GM19463 (cell line): ENCODE measurements at regions not wholly inside any gene's neighbourhood (a gene's known extent, or its start where the extent isn't known, plus 50 kb on each side); places are given as distances from the start of the nearest gene placed in this dataset.
"Not testable (repeated sequence)": the region's sequence is repeated elsewhere in the genome, so short reads cannot be mapped to it uniquely, and the experiment has no call there.

Source experiments
- ATAC-seq: cut with Tn5 transposase; IDR thresholded peaks from one replicate; pipeline ENCODE4 v1.9.1; 2021; ENCODE audit warnings: mild to moderate bottlenecking, moderate library complexity; ENCODE audit not compliant: unreplicated experiment

DNA sequence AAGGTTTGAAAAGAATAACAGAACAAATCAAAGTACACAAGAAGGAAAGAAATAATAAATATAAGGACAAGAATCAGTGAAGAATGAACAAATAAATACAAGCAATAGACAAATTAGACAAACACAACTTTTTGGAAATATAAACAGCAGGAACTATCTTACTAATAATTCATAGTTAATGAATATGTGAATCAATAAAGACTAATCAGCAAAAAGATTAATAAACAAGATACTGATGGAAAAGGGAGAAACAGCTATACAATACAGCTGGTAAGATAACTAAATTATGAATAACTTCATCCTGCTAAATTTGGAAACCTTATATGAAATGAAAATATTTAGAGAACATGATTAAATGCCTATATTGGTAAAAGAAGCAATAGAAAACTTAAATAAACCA is 193.6 kb upstream of the SPRED2 start:
- ATAC-seq = no peak

DNA sequence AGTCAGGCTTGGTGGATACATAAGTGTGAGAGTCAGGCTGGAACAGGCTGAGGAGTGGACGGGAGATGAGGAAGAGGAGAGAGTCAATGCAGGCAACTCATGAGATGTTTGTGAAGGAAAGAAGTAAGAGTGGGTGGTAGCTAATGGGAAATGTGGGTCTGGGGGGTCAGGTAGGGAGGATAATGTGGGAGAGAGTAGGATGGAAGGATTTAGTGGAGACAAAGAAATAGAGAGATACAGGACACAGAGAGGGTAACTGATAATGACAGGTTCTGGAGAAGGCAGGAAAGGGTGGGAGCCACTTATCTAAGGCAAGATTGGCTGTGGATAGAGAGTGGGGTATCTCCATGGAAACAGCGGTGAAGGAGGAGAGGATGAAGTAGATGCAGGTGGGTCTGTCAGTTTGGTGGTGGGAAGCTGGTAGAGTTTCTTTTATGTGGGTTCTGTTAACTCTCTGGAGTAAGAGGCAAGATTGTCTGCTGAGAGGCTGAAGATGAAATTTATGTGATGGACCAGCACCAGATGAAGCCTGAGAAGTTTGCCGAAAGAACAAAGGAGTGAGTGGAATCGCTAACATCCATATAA is 190.6 kb upstream of the SPRED2 start:
- no peak for ATAC-seq

DNA sequence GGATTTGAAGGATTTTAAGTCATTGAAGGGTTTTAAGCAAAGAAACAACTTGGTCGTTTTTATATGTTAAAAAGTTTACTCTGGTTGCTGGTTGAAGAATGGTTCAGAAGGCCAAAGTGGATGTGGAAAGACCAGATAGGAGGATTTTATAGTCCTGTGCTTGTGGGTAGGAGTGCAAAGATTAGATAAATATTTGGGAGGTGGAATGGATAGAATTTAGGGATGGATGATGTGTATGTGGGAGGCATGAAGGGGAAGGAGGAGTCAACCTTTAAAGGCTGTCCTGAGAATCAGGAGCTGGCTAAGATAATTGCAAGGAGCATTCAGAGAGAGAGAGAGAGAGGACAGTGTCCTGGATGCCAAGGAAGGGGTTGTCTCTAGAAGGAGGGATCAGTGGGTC is 190.1 kb upstream of the SPRED2 start:
- no peak for ATAC-seq

DNA sequence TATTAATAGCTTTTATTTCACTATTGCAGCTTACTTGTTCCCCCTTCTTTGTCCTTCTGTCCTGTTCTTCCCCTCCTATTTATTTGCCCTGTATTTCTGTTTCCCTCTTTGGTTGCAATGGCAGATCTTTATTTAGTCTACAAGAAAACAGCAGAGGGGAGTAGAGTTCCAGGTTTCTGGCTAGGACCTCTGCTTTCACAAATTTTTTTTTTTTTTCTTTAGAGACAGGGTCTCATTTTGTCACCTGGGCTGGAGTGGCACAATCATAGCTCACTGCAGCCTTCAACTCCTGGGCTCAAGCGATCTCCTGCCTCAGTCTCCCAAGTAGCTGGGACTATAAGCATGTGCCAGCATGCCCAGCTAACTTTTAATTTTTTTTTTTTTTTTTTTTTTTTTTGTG is 188.1 kb upstream of the SPRED2 start:
- no peak for ATAC-seq

DNA sequence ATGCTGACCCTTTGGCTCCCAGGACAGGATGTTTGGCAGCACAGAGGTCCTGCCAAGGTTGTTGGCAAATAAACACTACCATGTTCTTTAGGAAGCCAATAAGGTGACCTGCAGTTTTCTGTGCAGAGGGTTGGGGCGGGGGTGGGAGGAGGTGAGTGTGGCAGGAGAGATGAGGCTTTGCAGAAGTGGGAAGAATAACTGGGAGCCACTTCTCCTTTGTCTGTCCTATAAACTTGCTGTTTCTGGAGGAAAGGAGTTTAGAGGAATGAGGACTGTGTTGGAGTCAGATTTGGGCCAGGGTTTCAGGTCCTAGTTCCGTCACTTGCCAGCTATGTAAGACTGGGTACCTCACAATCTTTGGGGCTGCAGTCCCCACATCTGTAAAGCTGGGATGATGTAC is 187.6 kb upstream of the SPRED2 start:
- no peak for ATAC-seq

DNA sequence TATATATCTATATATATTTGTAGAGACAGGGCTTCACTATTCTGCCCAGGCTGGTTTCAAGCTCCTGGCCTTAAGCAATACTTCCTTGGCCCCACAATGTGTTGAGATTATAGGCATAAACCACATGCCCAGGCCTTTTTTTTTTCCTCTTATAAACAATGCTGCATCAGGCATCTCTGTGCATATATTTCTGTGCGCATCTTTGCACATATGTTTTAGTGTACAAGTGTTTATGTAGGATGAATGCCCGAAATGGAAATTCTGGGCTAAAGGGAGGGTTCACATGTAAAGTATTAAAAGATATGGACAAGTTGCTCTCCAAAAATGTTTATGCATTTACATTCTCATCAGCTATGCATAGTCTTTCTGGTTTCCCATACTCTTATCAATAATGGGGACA is 183.2 kb upstream of the SPRED2 start:
- ATAC-seq = no peak

DNA sequence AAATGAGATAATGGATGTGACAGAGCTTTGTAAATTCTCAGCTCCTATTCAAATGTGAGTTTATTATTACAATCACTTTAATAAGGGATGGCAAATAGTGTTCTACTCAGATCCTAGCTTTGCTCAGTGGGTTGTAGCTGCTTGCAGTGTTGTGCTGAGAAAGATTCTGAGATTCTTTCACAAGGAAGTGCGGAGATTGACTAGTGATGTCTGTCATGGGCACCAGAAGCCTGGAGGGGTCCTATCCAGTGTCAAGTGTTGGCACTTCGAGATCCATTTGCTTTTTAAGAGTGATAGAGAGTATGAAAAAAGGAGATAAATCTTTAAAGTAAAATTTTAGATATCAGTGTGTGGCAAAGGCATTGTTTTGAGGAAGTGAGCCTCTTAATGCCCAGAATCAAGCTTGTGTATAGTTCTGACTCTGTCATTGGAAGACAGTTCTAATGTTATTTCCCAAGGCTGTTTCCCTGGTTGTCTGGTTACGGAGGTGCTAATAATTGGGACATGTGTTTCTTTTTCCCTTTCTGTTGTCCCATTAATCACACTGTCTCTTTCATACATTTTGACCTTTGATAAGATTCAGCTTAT is 181.7 kb upstream of the SPRED2 start:
- ATAC-seq = no peak

DNA sequence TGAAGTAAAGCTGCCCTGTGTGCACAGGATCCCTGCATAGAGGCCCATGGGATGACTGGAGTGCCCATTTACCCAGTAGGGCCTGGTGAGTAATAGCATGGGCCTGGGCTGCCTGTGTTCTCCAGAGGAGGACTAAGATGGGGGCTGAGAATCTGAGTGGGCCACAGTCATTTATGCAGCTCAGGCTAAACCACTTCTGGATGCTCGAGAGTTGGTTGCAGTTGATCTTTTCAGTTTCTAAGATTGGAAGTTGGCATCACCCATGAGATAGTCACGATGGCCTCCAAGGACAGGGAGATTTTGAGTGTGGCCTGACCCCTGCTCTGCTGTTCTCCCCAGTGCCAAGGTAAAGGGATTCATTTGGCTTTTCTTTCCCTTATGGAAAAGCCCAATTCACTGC is 179.1 kb upstream of the SPRED2 start:
- no peak for ATAC-seq

DNA sequence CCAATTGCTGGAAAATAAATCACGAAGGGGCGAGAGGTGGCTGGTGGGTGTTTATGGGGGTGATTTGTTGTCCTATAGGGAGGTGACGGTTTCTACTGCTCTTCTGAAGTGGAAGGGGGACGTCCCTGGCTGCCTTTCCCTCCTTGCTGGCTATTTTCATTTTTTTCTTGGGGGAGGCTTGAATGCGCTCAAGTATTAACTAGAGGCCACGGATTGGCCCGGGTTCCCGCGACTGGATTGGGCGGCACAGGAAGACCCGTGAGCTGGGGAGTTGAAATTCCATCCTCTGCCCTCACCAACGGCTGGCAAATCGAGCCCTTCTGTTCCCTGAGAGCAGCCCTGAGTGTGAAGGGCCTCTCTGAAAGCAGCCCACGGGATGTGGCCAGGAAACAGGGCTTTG is 176.5 kb upstream of the SPRED2 start:
- no peak for ATAC-seq

DNA sequence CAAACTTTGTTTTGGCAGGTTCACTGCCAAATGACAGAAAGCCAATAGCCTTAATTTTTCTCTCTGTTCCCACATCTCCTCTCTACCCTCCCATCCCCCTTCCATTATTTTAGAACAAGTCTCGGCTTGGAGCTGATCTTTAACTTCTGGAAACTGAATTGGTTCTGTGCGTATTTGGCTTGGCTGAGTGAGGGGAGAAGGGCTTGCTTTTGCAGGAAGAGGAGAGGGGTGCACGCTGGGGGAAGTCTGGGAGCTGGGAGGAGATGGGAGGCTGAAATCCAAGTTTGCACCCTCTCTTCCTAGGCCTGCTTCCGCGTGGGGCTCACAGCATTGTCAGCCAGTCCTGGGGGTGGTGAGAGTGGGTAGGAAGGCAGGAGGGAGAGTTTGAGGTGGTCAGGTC is 176.1 kb upstream of the SPRED2 start:
- ATAC-seq = no peak

DNA sequence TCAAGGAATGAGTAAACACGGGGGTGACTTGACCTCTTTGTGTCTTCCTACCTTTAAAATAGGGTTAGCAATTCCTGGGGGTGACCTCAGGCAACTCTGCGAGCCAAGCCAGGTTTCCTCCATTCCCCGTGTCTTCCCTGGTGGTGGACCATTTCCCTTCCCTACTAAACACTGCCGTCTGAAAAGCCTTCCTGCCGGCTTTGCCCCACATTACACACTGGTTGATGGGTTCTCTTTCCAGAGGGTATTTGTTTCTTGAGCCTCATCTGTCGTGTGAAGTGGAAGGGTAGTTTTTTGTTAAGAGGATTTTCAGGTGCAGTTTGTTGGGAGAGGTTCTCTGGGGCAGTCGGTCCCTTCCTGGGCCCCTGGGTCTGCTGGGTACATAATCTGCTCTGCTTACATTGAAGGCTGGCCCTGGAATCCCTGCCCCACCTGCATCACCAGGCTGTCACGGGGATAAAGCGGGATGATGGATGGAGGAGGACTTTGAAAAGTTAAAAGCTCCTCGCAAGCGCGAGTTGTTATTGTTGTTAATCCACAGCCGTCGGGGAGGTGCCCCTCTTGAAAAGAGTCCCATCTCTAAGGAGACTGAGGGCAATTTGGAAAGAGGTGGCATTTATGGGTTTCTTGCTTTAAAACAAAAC is 175.4 kb upstream of the SPRED2 start:
- no peak for ATAC-seq

DNA sequence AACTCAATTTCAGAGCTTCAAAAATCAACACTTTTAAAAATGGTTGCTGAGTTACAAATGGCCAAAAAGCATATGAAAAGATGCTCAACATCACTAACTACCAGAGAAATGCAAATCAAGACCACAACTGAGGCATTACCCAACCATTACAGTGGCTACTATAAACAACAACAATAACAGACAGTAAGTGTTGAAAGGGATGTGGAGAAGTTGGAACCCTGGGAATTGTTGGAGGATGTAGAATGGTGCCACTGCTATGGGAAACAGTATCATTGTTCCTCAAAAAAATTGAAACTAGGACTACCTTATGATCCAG is 173.3 kb upstream of the SPRED2 start:
- no peak for ATAC-seq

DNA sequence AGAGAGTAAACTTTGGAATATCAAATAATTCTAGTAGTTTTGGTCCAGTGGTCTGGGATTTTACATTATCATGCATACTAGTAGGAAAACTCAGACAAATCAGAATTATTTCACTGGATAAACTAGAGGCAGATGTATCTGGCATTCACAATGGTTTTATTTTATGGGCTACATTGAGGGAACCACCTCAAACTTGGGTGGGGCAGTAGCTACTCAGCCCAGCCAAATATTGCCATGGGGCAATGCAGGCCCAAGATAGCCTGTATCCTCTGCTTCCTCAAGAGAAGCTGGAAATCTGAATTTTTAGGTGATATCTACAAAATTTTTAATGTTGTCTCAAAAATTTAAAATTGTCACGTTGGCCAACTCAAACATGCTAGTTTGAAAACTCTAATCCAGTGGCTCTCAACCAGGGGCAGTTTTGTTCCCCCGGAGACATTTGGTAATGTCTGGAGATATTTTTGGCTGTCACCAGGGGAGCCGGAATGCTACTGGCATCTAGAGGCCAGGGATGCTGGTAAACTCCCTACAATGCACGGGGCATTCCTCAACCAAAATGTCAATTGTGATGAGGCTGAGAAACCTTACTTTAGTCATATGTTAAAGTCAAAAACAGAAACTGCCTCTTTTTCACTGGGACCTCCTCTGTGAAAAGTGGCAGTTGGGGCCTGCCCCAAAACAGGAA is 172.8 kb upstream of the SPRED2 start:
- no peak for ATAC-seq

DNA sequence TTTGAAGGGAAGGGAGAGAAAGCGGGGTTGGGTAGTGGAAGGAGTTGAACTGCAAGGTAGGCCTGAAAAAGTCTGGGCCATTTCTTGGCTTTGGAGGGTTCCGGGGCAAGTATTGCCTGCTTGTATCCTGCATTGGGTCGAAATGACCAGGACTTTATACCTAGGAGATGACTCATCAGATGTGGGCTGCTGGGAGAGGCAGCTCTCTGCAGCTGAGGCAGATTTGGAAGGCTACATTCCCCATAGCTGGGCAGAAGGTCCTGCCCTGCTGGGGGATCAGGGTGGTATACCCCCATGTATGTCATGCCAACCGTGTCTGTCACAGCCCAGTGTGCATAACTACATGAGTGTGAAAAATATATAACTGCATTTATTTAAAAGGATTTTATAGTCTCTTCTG is 171.8 kb upstream of the SPRED2 start:
- no peak for ATAC-seq

DNA sequence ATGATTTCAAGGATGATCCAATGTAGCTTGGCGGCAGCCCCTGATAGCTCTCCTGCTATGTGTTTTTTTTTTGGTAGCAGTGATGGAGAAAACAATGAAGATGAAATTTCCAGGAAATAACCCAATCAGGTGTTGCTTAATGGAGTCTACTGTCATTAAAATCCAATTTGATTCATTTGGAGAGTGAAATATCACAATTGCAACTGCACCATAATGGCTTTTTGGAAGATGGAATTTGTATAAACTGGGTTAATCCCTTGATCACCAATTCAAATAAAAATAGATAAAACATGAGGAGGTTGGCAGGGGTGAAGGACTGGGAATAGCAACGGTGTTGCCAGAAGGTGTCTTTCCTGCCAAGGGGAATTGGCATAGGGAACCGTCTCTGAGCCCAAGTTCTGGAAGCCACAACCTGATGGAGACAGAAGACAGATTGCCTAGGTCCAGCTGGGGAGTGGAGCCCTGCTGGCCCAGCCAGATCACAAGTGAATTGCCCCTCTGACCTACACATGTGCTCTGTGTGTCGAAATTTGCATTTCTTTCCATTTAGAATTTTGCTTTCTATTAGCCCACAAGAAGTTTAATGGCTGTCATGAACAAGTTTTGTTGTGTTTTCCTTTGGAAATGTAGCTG is 170.3 kb upstream of the SPRED2 start:
- no peak for ATAC-seq

DNA sequence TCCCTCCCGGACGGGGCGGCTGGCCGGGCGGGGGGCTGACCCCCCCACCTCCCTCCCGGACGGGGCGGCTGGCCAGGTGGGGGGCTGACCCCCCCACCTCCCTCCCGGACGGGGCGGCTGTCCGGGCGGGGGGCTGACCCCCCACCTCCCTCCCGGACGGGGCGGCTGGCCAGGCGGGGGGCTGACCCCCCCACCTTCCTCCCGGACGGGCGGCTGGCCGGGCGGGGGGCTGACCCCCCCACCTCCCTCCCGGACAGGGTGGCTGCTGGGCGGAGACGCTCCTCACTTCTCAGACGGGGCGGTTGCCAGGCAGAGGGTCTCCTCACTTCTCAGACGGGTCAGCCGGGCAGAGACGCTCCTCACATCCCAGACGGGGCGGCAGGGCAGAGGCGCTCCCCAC is 168.5 kb upstream of the SPRED2 start:
- ATAC-seq = not testable (repeated sequence)

DNA sequence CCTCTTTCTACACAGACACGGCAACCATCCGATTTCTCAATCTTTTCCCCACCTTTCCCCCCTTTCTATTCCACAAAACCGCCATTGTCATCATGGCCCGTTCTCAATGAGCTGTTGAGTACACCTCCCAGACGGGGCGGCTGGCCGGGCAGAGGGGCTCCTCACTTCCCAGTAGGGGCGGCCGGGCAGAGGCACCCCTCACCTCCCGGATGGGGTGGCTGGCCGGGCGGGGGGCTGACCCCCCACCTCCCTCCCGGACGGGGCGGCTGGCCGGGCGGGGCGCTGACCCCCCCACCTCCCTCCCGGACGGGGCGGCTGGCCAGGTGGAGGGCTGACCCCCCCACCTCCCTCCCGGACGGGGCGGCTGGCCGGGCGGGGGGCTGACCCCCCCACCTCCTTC is 168.0 kb upstream of the SPRED2 start:
- ATAC-seq = not testable (repeated sequence)

DNA sequence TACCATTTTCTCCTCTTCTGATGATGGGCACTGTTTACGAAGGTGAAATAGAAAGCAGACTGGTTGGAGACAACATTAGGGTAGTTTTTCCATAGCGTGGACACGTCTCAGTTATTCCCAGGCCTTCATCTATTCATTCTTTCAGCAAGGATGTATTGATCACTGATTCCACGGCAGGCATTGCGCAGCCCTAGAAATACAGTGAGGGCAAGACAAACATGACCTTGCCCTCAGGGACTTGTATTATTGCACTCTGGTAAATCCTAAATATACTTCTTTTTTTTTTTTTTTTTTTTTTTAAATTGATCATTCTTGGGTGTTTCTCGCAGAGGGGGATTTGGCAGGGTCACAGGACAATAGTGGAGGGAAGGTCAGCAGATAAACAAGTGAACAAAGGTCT is 167.3 kb upstream of the SPRED2 start:
- no peak for ATAC-seq

DNA sequence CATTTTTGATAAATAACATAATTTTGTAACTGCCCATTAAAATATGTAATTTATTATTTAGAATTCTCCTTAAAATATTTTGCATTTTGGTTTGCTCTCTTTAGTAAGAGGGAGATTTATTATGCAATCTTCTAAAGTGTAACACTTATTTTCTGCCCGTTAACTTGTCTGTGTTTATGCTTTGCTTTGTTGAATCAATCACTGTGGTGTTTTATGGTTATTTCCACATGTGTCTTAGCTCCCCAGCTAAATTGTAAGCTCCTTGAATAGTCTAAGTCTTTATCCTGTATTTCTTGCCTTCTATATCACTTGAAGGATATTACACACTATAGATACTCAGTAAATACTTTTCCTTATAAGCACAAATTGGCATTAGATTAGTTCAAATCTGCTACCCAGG is 166.6 kb upstream of the SPRED2 start:
- no peak for ATAC-seq

DNA sequence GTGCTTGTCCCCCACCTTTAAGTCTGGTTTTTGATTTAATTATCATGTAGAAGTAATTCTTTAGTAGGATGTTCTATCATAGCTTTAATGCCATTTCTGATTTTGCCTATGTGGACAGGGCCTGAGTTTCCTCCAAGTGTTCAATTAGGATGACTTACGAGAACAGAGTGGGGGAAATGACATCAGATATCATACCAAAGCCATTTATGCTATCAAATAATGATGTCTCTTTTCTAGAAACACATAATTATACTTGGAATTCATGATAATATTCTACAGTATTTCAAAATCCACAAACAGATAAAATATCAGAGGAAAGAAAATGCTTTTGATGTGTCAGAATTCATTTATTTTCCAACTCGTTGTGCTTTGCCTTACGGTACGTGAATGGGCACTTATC is 165.9 kb upstream of the SPRED2 start:
- ATAC-seq = no peak

DNA sequence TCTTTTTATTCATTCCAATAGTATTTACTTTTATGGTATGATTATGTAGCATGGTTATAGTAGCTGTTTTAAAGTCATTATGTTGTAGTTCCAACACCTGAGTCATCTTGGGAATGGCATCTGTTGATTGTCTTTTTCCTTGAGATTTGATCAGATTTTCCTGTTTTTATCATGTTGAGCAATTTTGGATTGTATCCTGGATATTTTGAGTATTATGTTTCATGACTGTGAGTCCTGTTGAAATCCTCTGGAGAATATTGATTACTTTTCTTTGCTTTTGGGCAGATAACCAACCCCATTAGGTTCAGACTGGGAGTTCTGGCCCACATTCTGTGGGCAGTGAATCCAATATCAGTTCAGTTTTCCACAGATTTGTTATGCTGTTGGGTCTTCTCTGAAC is 163.2 kb upstream of the SPRED2 start:
- ATAC-seq = no peak

DNA sequence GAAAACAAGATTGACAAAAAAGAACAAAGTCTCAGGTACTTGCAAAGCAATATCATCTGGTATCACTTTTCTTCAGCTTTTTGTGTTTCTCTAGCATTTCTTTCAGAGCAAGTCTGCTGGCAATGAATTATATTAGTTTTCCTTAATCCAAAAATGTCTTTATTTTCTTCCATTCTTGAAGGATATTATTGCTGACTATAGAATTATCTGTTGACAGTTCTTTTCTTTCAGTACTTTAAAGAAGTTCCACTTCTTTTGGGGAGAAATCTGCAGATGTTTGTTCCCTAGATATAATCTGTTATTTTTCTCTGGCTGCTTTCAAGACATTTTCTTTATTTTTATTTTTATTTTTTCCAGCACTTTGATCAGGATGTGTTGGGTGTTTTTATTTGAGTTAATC is 161.8 kb upstream of the SPRED2 start:
- ATAC-seq = no peak
